NCI-H748 (cell line): ENCODE measurements at regions not wholly inside any gene's neighbourhood (a gene's known extent, or its start where the extent isn't known, plus 50 kb on each side); places are given as distances from the start of the nearest gene placed in this dataset.

Experiments used
- DNase-seq: peaks from one replicate; lab custom pipeline; 2025; ENCODE audit not compliant: unreplicated experiment; lab: John Stamatoyannopoulos, UW

- no peak for DNase-seq
Observed at GRCh38 chr4:20444599-20445337, 193.1 kb downstream of the SLIT2 start.

GRCh38 chr4:20445933-20446723, 194.4 kb downstream of the SLIT2 start:
- no peak for DNase-seq

DNA sequence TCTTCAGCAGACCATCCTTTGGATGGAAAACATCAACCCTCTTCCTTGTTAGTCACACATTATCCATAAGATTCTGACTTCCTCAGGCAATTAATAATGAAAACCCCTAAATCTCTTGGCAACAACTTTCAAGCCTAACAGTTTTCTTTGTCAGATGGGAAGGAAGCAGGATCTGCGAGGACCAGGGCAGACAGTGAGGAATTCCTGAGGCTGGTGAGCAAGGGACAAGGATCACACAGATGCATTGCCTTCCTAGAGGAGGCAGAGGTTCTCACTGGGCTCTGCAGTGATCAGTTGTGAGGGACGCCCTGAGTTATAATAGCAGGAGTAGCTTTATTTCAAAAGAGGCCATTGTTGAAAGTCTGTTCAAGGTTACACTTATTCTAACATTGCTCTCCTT, 195.4 kb downstream of the SLIT2 start:
- no peak for DNase-seq

DNA sequence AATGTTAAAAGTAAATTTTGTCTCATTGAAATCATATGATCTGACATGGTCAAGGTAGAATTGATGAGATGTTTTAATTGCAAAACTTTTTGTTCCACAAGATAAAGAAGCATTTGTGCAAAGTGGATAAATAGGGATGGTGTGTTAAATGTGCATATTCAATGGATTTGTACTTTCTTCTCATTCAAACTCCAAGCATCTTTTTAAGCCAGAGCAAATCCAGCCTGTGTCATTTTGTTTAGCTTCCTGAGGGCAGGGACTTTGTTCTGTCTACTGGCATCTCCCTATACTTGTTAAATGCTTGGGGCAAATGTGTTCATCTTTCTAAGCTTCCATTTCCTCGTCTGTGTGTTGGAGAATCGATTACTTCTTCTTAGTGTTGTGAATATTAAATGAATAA, 200.3 kb downstream of the SLIT2 start:
- no peak for DNase-seq

GRCh38 chr4:20454515-20454914, 202.8 kb downstream of the SLIT2 start:
- no peak for DNase-seq

GRCh38 chr4:20456407-20456806, 204.7 kb downstream of the SLIT2 start:
- DNase-seq = no peak

DNA sequence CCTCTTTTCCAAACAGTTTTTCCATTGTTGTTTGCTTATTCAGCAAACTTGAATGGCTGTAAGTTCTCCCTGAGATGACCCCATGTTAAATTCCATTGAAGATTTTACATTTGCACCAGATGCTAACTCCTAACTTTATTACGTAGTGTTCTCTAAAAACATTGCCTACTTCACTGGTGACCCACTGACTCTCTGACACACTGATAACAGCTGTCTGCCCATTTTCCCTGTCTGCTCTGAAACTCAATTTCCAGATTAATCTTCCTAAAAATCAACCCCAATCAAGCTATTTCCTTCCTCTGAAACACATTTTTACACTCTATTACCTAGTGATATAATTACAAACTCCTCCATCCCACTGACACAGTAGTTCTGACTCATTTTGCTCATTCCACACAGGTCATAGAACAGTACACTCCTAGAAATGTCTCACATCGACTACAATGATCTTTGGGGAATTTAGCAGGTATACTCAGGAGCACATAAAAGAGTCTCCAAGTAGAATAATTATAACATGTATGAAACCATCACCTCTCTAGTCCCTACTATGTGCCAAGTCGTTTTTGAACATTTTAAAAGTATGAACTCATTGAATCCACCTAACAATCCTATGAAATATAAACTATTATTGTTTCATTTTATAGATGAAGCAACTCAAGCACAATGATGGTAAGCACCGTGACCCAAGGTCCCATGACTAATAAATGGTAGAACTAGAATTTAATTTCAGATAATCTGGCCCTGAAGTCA, 210.9 kb downstream of the SLIT2 start:
- DNase-seq = no peak

- DNase-seq = no peak
Observed at GRCh38 chr4:20463176-20463430, 211.4 kb downstream of the SLIT2 start.

DNA sequence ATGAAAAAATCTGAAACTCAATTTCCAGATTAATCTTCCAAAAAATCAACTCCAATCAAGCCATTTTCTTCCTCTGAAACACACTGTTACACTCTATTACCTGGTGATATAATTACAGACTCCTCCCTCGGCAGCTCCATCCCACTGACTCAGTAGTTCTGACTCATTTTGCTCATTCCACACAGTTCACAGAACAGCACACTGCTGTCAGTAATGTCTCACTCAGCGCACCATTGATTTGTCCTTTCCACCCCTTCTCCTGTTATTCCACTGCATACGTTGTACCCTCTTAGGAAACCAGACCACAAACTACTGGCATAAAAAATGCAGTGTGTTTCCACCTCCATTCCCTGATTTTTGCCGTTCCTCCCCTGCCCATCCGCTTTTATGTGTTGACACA, 212.7 kb downstream of the SLIT2 start:
- no peak for DNase-seq

DNA sequence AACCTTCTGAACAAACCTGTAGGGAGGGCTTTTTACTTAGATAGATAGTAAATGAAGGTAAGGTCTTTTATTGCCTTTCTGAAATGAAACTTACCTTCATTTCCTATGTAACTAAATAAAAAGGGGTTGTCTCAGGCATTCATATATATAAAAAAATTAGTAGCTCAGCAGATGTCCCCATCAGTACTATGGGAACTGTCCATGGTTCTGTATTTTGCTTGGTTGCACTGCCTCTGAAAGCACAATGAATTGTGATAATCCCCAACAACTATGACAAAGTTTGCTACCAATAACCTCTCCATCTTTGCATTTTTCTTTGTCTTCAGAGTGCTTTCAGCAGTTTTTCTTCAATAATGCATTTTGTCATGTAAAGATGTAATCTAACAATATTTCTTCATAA, 222.4 kb downstream of the SLIT2 start:
- DNase-seq = no peak

DNA sequence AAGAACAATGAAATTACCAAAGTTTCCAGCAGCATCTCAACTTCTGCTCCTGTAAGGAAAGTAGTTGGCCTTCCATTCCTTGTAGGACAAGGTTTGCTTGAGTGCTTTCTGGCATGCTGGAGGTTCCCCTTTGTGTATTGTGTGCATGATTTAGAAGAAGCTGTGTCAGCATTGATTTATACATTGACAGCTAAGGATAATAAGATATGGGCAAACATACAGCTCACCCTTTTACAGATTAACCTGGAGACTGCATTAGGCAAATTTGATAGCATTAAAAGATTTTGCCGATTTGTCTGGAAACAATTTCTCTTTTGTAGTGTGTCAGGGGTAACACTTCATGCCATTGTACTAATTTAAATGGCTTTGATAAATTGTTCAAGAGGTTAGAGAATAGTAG, 221.8 kb upstream of the PACRGL start:
- no peak for DNase-seq

DNA sequence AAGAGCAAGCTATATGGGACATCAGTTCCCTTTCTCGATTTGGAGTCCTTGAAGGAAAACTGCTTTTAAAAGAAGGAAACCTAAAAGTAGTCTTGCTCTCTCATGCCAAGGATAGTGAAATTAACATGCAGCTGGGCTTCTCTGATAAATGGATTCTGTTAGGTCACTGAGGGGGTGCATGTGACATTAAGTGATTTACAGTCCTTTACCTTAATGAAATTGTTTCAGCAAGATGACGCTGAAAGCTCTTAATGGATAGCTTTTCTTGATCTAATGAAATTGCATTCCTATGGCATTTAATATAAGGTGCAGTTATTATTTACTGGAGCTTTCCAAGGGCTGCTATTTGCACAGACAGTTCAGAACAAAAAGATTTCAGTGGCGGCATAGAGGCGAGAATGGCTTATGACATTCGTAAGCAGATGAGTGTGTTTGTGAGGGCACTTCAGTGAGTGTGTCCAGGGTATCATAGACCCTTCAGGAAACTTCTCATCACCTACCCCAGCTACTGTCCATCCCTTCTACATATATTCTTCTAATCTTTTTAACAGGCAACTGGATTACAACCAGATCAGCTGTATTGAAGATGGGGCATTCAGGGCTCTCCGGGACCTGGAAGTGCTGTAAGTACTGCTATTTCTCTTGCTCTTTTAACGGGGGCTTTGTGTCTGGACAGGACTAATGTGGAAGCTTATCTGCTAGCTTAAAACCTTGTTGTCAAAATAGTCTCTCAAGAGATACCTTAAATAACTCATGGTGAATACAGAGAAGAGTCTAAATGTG, 219.9 kb upstream of the PACRGL start:
- DNase-seq = no peak

DNA sequence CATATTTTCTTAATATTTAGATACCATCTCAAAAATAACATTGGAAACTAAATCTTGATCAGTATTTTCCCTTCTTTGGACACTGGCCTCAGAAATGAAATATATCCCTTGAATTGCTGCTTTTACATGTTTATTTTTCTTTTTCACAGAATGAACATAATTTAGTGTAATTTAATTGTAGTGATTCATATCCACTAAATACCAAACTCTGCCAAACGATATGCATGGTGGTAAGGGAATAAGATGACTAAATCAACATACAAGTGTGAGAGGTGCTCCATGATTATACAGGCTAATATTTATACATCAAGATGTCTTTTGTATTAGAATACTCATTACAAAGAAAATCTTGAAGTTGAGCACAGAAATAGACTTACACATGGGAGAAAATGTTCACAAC, 216.8 kb upstream of the PACRGL start:
- DNase-seq = no peak

DNA sequence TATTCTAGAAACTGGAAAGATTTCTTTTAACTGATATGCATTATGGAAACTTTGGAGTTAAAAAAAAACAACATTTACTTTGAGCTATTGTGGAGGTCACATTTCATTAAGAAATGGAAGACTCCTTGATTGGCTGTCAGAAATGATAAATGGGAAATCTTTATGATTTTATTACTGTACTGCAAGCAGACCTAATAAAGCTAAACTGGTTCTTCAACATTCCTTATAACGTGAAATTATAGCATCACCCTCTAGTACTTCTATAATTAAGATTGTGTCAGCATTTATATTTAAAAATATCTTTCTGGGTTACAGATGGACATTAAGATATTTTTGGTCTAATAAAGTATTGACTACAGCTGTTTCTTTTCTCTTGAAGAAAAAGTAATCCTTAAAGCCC, 213.8 kb upstream of the PACRGL start:
- no peak for DNase-seq

- DNase-seq = no peak
Observed at GRCh38 chr4:20487446-20487845, 212.8 kb upstream of the PACRGL start.

DNA sequence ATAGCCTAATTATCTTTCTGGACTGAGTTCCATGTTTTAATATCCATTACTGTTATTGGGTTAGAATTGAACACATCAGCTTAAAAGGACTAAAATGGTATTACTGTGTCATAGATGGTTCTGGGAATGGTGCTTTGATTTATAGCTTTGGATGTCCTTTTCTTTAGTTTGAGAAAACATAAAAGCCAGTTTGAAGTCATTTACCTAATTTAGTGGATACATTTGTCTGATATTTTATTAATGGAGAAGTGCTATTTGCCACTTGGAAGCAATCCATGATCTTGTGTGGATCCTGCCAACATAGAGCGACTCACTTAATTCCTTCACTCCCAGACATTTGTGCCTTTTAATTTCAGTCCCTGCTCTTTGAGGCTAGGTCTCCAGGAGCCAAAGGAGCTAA, 212.4 kb upstream of the PACRGL start:
- DNase-seq = no peak

DNA sequence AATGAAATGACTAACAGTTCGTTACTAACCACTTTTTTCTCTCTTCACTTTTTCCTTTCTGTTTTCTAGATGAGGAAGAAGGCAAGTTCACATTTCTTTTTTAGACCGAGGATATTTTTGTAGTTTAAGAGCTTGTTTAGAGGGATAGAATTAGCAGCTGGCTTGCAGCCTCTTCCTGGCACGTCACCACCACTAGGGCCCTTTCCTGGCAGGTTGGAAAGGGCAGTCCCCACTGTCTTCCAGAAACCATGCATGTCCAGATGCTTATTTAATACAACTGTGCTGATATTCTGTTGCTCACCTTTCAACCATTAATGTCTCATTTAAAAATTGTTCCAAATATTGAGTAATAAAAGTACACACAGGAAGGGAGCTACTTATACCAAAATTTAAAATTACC, 209.5 kb upstream of the PACRGL start:
- DNase-seq = no peak

DNA sequence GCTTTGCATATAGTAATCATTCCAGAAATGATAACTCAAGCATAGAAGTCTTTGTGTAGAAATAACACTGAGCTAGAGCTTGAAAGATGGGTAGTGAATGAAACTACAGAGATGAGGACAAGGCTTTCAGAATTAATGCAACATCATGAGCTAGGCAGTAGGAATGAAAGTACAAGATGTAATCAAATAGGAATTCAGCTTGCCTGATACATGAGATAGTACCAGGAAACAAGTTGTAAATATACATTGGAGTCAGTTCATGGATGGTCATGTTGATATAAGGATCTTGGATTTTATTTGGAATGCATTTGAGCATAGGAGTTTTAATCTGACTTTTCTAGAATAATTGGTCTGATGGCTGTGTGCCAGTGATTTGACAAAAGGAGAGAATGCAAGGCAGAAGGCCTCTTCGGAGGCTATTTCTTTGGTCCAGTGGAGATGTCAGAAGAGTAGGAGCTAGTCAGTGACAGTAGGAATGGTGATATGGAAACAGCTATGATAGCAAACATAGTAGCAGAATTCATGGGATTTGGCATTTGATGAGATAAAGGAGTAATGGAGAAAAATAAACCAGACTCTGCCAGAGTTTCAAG, 206.4 kb upstream of the PACRGL start:
- DNase-seq = no peak

DNA sequence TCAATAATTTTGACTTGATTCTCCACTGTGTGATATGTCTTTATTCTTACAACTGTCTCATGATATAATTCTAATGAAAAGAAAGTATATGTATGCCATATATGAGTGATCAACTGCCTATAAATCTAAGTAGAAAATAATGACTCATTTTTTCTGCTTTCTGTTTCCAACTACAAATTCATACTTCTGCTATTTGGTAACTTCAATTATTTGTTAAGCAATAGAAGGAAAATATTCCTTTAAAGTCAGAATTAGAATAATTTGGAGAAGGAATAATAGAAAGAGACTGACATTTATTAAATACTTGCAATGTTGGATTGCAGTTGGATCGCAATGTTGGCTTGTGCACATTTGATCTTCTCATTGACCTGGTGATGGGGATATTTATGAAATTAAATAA, 204.2 kb upstream of the PACRGL start:
- no peak for DNase-seq

- no peak for DNase-seq
Observed at GRCh38 chr4:20504146-20504545, 196.1 kb upstream of the PACRGL start.

DNA sequence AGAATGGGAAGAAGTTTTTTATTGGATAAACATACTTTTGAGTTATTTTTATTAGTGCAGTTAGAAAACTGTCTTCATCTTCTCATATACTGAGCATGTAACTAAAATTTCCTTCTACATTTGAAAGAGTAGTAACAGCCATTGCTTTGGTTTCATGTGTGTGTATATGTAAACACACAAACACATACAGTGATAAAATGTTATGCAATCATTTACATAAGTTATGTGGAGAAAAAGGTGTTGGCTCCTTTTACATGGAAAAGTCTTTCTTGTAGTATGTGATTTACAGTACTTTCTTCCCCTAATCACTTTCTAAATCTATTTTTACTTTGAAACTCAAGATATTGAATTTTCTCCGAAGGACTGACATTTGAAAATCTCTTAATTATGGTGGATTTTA, 194.3 kb upstream of the PACRGL start:
- DNase-seq = no peak
